HL-60/S4 treated with phorbol 12-myristate 13-acetate at 8.2 ng/mL for 4 days and 3 days (cell line): ENCODE measurements at regions not wholly inside any gene's neighbourhood (a gene's known extent, or its start where the extent isn't known, plus 50 kb on each side); places are given as distances from the start of the nearest gene placed in this dataset.
"Not testable (repeated sequence)": the region's sequence is repeated elsewhere in the genome, so short reads cannot be mapped to it uniquely, and the experiment has no call there.

Experiments
- in situ Hi-C: fragments of 300-500 bp; cut with MboI; formaldehyde crosslinking; loops from 2 replicates; pipeline ENCODE4 v1.15.0; 2022; ENCODE audit warnings: low sequenced_read_pairs

DNA sequence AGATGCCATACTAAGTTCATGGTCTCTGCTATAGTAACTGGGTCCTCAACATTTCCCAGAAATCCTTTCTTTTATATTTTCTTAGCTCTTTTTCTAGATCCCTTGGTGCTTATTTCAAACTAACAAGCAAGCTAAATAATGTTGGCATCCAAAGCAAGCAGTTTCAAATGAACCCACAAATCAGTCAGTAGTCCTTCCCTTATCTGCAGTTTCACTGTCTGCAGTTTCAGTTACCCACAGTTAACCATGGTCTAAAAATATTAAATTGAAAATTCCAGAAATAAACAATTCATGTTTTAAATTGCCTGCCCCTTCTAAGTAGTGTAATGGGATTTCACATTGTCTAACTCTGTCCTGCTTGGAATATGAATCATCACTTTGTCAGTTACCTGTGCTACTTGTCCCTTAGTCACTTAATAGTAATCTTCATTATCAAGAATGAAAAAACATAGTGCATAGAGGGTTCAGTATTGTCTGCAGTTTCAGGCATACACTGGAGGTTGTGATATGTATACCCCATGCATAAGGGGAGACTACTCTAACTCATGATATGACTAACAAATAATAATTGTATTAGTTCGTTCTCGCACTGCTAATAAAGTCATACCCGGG lies 633.7 kb downstream of the MECOM start:
- in situ Hi-C loops: no loop called here

DNA sequence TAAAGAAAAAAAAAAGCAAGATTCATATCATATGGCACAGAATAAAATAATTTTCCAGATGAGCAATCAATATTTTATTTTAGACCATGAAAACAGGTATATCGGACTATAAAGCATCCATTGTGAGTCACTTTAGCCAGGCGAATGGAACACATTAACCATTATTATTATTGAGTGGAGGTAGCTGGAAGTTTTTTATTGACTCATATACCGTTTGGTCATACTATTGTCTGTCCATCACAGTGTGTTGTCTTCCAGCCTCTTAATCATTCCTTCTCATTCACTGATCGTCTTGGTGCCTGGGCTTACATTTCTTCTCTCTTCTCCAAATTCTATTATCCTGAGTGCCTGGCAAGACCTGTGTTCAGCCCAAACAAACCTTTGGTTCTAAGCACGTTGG lies 634.8 kb downstream of the MECOM start:
- in situ Hi-C loops: no loop called here

DNA sequence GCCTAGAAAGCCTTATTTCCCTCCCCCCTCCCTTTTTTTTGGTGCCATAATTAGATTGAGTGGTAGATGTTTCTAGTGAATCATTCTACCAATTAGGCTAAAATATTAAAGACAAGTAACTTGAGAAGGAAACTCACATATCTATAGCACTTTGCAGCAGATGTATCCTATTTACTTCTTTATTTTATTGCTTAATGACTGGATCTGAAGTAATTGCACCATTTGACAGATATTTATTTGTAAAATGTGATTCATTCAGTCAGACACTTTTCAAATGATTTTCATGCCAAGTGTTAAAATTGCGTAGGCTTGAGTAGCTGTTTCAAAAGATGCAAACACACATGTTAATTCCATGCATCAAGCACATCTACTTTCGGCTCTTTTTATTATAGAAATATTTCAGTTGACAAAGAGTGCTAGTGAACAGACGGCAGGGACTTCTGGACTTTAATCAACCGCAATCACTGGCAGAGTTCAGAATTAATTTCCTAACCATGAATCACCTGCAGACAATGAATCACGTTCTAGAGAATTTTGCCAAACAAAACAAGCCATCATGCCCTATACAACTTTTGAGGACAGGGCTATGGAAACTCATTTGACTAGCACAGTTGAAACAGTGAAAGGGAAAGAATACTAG lies 636.8 kb downstream of the MECOM start:
- in situ Hi-C loops: no loop called here

DNA sequence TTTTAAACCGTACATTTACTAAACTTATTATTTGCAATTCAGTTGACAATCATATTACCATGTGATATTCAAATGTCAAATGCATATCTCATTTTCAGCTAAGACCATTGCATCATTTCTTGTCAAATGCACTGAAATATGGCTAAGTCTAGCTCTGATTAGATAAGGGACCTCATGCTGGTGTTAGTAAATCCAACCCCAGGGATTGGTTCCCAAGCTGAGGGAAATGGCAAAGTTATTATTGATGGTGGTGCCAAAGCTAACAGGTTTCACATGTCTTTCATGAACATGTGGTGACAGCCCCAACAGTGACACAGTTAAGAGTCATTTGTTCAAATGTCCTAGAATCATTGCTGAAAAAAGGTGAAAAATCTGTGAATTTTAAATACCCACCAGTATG lies 641.1 kb downstream of the MECOM start:
- in situ Hi-C loops: no loop called here

GRCh38 chr3:169020371-169020770 lies 643.1 kb downstream of the MECOM start:
- in situ Hi-C loops: no loop called here

GRCh38 chr3:169009453-169009852 lies 654.1 kb downstream of the MECOM start:
- in situ Hi-C loops: no loop called here

- in situ Hi-C loops: no loop called here
These were observed 654.6 kb downstream of the MECOM start for GRCh38 chr3:169008776-169009358.

- in situ Hi-C loops: no loop called here
These were observed 656.4 kb downstream of the MECOM start for GRCh38 chr3:169007145-169007544.

DNA sequence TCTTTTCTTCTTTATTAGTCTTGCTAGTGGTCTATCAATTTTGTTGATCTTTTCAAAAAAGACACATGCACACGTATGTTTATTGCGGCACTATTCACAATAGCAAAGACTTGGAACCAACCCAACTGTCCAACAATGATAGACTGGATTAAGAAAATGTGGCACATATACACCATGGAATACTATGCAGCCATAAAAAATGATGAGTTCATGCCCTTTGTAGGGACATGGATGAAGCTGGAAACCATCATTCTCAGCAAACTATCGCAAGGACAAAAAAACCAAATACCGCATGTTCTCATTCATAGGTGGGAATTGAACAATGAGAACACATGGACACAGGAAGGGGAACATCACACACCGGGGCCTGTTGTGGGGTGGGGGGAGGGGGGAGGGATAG lies 657.1 kb downstream of the MECOM start:
- in situ Hi-C loops: not testable (repeated sequence)

DNA sequence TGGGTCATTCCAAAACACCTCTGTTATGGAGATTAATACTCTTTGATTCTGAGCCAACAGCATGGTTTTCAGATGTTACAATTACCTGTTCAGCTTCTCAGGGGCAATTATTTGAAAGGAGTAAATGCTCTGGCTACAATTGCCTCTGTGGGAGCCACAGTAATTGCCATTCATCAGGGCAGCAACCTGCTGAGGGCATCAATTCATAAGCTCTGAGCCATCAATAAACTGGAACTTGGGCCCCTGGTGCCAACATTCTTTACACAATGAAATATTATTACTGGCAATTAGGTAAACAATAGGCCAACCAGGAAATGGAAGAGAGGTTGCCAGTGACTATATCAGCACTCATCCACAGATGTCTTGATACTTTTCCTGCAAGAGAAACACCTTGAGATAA lies 660.8 kb downstream of the MECOM start:
- in situ Hi-C loops: no loop called here

GRCh38 chr3:168998792-168999191 lies 664.7 kb downstream of the MECOM start:
- in situ Hi-C loops: no loop called here

GRCh38 chr3:168997488-168997887 lies 666.0 kb downstream of the MECOM start:
- in situ Hi-C loops: no loop called here

DNA sequence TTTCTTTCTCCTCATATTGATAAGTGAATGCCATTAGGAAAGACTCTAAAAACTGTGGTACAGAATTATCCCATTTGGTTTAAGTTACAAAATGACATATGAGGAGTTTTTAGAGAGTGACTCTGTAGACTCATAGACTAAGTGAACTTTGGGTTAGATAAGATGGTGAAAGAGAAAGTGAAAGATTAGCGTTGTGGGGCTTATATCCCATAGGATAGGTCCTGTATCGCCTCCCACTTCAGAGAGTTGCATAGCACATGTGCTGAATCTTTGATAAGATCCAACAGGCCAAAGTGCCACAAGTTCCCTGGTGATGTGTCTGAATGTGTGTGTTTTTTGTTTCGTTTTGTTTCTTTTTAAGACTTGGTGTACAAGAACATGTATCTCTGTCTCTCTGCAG lies 666.9 kb downstream of the MECOM start:
- in situ Hi-C loops: no loop called here

DNA sequence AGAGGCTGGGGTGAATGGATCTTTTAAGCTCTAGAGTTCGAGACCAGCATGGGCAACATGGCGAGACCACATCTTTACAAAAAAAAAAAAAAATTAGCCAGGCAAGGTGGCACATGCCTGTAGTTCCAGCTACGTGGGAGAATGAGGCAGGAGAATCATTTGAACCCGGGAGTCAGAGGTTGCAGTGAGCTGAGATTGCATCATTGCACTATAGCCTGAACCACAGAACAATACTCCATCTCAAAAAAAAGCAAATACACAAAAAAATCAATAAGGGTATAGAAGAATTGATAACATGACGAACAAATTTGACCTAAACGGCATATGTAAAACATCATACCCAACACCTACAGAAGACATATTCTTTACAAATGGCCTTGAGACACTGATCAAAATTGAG lies 668.4 kb downstream of the MECOM start:
- in situ Hi-C loops: no loop called here

DNA sequence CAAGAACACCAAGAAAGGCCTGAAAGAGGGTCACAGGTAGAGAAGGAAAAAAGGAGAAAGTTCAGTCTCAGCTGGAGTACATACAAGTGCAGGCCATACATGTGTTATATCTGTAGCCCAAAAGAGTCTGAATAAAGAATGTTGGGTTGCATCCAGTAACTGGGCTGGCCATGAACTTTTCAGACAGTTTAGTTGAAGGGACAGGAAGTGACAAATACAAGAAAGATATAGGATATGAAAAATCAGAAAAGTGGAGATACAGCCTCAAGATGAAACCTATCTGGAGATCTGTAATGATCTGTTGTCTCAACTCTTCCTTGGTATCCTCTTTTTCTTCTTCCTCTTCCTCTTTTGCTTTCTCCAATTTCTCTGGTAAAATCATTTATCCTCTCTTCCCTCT lies 671.7 kb downstream of the MECOM start:
- in situ Hi-C loops: no loop called here

- in situ Hi-C loops: no loop called here
These were observed 672.9 kb downstream of the MECOM start for GRCh38 chr3:168990621-168991020.

DNA sequence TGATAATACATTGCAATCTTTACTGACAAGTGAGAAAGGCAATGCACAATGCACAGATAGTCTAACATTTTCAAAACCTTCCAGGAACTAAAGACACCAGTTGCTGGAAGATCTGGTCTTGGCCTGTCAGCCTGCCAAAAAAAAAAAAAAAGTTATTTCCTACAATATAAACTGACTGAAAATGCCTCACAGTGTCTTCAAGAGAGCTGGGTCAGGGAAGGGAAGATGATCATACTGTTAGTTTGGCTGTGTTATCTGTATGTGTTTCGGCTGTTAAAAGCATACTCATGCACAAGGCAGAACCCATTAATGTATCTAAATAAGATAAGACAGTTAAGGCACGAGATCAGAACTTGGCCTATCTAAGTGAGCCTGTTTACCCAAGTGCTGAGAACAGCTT lies 673.4 kb downstream of the MECOM start:
- in situ Hi-C loops: no loop called here

DNA sequence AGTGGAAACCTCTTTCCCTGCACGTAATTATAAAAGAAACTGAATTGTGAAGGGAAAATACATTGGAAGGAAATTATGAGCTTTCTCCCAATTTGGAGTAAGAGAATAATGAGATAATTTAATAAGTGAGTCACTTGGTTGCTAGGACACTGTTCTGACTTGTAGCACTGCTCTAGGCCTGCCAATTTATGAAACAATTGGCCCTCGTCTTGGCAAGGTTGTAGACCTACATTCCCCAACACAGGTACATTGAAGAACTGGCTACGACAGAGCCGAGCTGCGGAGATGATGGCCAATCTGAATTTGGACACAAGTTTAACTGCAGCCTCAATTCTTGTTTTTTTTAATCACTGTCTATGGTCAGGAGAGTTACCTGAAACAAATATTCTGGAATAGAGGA lies 674.1 kb downstream of the MECOM start:
- in situ Hi-C loops: no loop called here

- in situ Hi-C loops: no loop called here
These were observed 674.7 kb downstream of the MECOM start for GRCh38 chr3:168988853-168989252.

DNA sequence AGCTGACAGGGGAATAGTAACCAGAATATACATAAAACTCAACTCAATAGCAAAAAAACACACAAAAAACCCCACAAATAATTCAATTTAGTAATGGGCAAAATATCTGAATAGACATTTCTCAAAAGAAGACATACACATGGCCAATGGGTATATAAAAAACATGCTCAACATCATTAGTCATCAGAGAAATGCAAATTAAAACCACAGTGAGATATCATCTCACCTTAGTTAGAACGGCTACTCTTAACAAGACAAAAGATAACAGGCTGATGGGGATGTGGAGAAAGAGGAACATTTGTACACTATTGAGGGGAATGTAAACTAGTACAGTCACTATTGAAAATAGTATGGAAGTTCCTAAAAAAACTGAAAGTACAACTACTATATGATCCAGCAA lies 678.6 kb downstream of the MECOM start:
- in situ Hi-C loops: no loop called here

GRCh38 chr3:168983046-168983445 lies 680.5 kb downstream of the MECOM start:
- in situ Hi-C loops: no loop called here

DNA sequence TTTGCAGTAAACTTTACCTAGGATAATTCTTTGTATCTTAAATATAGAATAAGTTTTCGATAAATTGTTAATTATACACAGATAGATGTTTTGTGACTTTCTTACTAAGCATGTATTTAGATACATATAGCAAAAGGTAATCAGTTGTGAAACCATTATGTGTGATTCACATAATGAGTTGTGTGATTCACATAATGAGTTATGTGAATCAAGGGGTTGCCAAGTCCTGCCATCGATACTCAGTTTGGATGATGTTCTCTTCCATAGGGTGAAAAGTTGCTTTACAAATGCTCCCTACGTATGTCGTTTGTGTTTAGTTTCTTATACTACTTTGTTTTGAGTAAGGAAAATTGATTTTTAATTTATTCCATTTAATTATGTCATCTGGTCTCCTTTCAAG lies 682.1 kb downstream of the MECOM start:
- in situ Hi-C loops: no loop called here
